ENCODE measurements at regions not wholly inside any gene's neighbourhood (a gene's known extent, or its start where the extent isn't known, plus 50 kb on each side); places are given as distances from the start of the nearest gene placed in this dataset.

- no peak for FAIRE-seq
These were observed 488.1 kb upstream of the ADAMTS16 start for GRCh38 chr5:4651806-4652565.

GRCh38 chr5:4653475-4653874 lies 486.7 kb upstream of the ADAMTS16 start:
- Histone ChIP-seq H3K36me3 (ENCODE audit: control insufficient read depth in 2 of 3, insufficient read depth in 3 of 3, low read length in 3 of 3) (no peaks in the 10 kb centered on the region), H3K27me3 (ENCODE audit: control insufficient read depth, insufficient read depth, low read length) (no peaks in the 10 kb centered on the region), H3K4me1 (ENCODE audit: control insufficient read depth in 2 of 3, insufficient read depth in 2 of 3, low read depth in 1 of 3, low read length in 3 of 3) (no peaks in the 10 kb centered on the region), H3K9me3 (ENCODE audit: control insufficient read depth in 2 of 3, insufficient read depth in 1 of 3, low read length in 3 of 3) (no peaks in the 10 kb centered on the region), H3K4me3 (ENCODE audit: low read length in 3 of 3) (no peak overlapping the region), H3K9ac (ENCODE audit: low read length in 3 of 3) (no peak overlapping the region), H3K27ac (ENCODE audit: low read depth in 2 of 2, low read length in 2 of 2) (no peak overlapping the region)
- no peak for DNase-seq
- no peak for FAIRE-seq
- intact Hi-C loops (cut with DNase I): no loop called here
- no peak for TF ChIP-seq CTCF (IDR thresholded peaks at IDR 0.05; ENCODE audit: borderline replicate concordance, extremely low read depth, insufficient read depth)

More at GRCh38 chr5:4651806-4652565, 488.1 kb upstream of the ADAMTS16 start:
- Histone ChIP-seq H3K9me3 (ENCODE audit: control insufficient read depth in 2 of 3, insufficient read depth in 1 of 3, low read length in 3 of 3) (no peaks in the 10 kb centered on the region), H3K36me3 (ENCODE audit: control insufficient read depth in 2 of 3, insufficient read depth in 3 of 3, low read length in 3 of 3) (no peaks in the 10 kb centered on the region), H3K4me3 (ENCODE audit: low read length in 3 of 3) (no peak overlapping the region), H3K9ac (ENCODE audit: low read length in 3 of 3) (no peak overlapping the region), H3K27me3 (ENCODE audit: control insufficient read depth, insufficient read depth, low read length) (no peaks in the 10 kb centered on the region), H3K27ac (ENCODE audit: low read depth in 2 of 2, low read length in 2 of 2) (no peak overlapping the region), H3K4me1 (ENCODE audit: control insufficient read depth in 2 of 3, insufficient read depth in 2 of 3, low read depth in 1 of 3, low read length in 3 of 3) (peaks cover 0 to 4% (median 0%) of the 10 kb centered on the region in 3 donors)
- intact Hi-C loops (cut with DNase I): no loop called here
- DNase-seq: no peak
- no peak for TF ChIP-seq CTCF (IDR thresholded peaks at IDR 0.05; ENCODE audit: borderline replicate concordance, extremely low read depth, insufficient read depth)

GRCh38 chr5:4659851-4660250 lies 480.3 kb upstream of the ADAMTS16 start:
- FAIRE-seq (no peak), DNase-seq (no peak)
- H3K27me3 ChIP-seq (ENCODE audit: control insufficient read depth, insufficient read depth, low read length): no peaks in the 10 kb centered on the region
- no peaks in the 10 kb centered on the region for H3K4me1 ChIP-seq (ENCODE audit: control insufficient read depth in 2 of 3, insufficient read depth in 2 of 3, low read depth in 1 of 3, low read length in 3 of 3)
- no peak for TF ChIP-seq CTCF (IDR thresholded peaks at IDR 0.05; ENCODE audit: borderline replicate concordance, extremely low read depth, insufficient read depth)
- H3K27ac ChIP-seq (ENCODE audit: low read depth in 2 of 2, low read length in 2 of 2): no peak overlapping the region
- H3K36me3 ChIP-seq (ENCODE audit: control insufficient read depth in 2 of 3, insufficient read depth in 3 of 3, low read length in 3 of 3): no peaks in the 10 kb centered on the region
- intact Hi-C loops (cut with DNase I): no loop called here
- H3K4me3 ChIP-seq (ENCODE audit: low read length in 3 of 3): no peak overlapping the region
- H3K9me3 ChIP-seq (ENCODE audit: control insufficient read depth in 2 of 3, insufficient read depth in 1 of 3, low read length in 3 of 3): no peaks in the 10 kb centered on the region
- no peak overlapping the region for H3K9ac ChIP-seq (ENCODE audit: low read length in 3 of 3)

All from kidney (tissue), 13 donors.